Fibroblast of skin of right quadriceps (primary cell): ENCODE measurements at regions not wholly inside any gene's neighbourhood (a gene's known extent, or its start where the extent isn't known, plus 50 kb on each side); places are given as distances from the start of the nearest gene placed in this dataset.

Experiments
- DNase-seq: peaks from one replicate; pipeline ENCODE4 v3.0.0-alpha.2; 2013

GRCh38 chr4:22014222-22014741 lies 65.7 kb upstream of the KCNIP4 start:
- peak; percentile 16 for DNase-seq

GRCh38 chr4:22003878-22004277 lies 55.3 kb upstream of the KCNIP4 start:
- DNase-seq, result no peak
